K562 (cell line): ENCODE measurements at regions not wholly inside any gene's neighbourhood (a gene's known extent, or its start where the extent isn't known, plus 50 kb on each side); places are given as distances from the start of the nearest gene placed in this dataset.

Source experiments
- ATAC-seq: fragments of 200-7000 bp; cut with Tn5 transposase; 3 replicates; pipeline ENCODE4 v1.9.1; 2020; ENCODE audit warnings: moderate library complexity
- BruUV-seq: library from RNA; stranded (reverse); fragments of 400-500 nt; replicated peaks from 2 replicates; lab custom pipeline; 2021; lab: Mats Ljungman, UMichigan
- CTCF ChIA-PET: fragments of 300-600 bp; formaldehyde crosslinking; extraction: SDS; loops from one replicate; lab custom pipeline; 2021; ENCODE audit warnings: low intra/inter-chr PET ratio; lab: Yijun Ruan, JAX
- POLR2A ChIA-PET: fragments of 300-600, 350-650 bp; sonication (Branson Sonifier 250); formaldehyde crosslinking; extraction: SDS; loops from one replicate; lab custom pipeline; 2021; ENCODE audit warnings: antibody characterized with exemption, inconsistent platforms; lab: Yijun Ruan, JAX
- DNase-seq, 4 experiments: peaks; one replicate each; pipeline versions ENCODE4 v3.0.0 to v3.0.0-alpha.2; 2011 to 2018; ENCODE audit warnings: low spot score in 3 of 4, mixed read lengths in 3 of 4; ENCODE audit errors: extremely low read depth in 1 of 4
- FAIRE-seq: peaks from 2 replicates; lab custom pipeline; 2011; peaks lifted over from hg19 to GRCh38; lab: Jason Lieb, UNC
- H2AFZ ChIP-seq: 2 replicates; pipeline ENCODE4 v1.6.0; 2011; ENCODE audit warnings: low read depth, low read length, control low read depth, inconsistent platforms
- H3K27ac ChIP-seq: fragments of 200-600 bp; 3 replicates; pipeline ENCODE4 v1.8.0; 2011; ENCODE audit warnings: low read depth, mild to moderate bottlenecking, control low read depth, inconsistent platforms, low read length, moderate library complexity, mixed read lengths; ENCODE audit errors: extremely low read depth
- H3K27me3 ChIP-seq, 2 experiments: fragments of 300-600 bp in 1 of 2; 2 replicates in 1 of 2; 3 replicates in 1 of 2; pipeline versions ENCODE4 v1.6.0 to v1.8.0; 2011; ENCODE audit warnings: inconsistent platforms in 2 of 2, low read length in 2 of 2, mild to moderate bottlenecking in 1 of 2, mixed read lengths in 1 of 2, moderate library complexity in 1 of 2; ENCODE audit not compliant: control insufficient read depth in 2 of 2, insufficient read depth in 2 of 2
- H3K36me3 ChIP-seq: fragments of 300-600 bp; 3 replicates; pipeline ENCODE4 v1.8.0; 2011; ENCODE audit warnings: mild to moderate bottlenecking, low read length, inconsistent platforms; ENCODE audit not compliant: control insufficient read depth, insufficient read depth
- H3K4me1 ChIP-seq, 2 experiments: fragments of 200-600 bp in 1 of 2; replicated peaks in 1 of 2; 2 replicates in 1 of 2; 3 replicates in 1 of 2; pipeline versions ENCODE4 v1.5.1 to v1.8.0; 2011; ENCODE audit warnings: inconsistent platforms in 2 of 2, low read length in 2 of 2, mild to moderate bottlenecking in 1 of 2, mixed read lengths in 1 of 2, moderate library complexity in 1 of 2; ENCODE audit not compliant: control insufficient read depth in 2 of 2, insufficient read depth in 2 of 2
- H3K4me2 ChIP-seq: 2 replicates; pipeline ENCODE4 v1.6.1; 2011; ENCODE audit warnings: low read length, control low read depth, inconsistent platforms, mixed read lengths; ENCODE audit not compliant: insufficient read depth
- H3K4me3 ChIP-seq: fragments of 200-600 bp; sonication (generic), shearing (Covaris generic); 2 replicates; pipeline ENCODE4 v1.5.1; 2016; ENCODE audit warnings: control low read depth, inconsistent platforms
- H3K79me2 ChIP-seq: fragments of 200-600 bp; 3 replicates; pipeline ENCODE4 v1.8.0; 2011; ENCODE audit warnings: low read length, inconsistent platforms; ENCODE audit not compliant: control insufficient read depth, insufficient read depth
- H3K9ac ChIP-seq, 2 experiments: 2 replicates each; pipeline versions ENCODE4 v1.6.0 to v1.6.1; 2011; ENCODE audit warnings: low read depth in 2 of 2, low read length in 2 of 2, control low read depth in 1 of 2, inconsistent platforms in 1 of 2, mild to moderate bottlenecking in 1 of 2, mixed read lengths in 1 of 2; ENCODE audit not compliant: insufficient read depth in 1 of 2
- H3K9me1 ChIP-seq: one replicate; pipeline ENCODE4 v1.6.0; 2011; ENCODE audit warnings: inconsistent platforms, mild to moderate bottlenecking, low read length, moderate library complexity; ENCODE audit not compliant: control insufficient read depth, insufficient read depth
- H3K9me3 ChIP-seq: replicated peaks from 2 replicates; pipeline ENCODE4 v1.5.1; 2011; ENCODE audit warnings: low read depth, low read length, inconsistent platforms; ENCODE audit not compliant: control insufficient read depth, insufficient read depth
- H4K20me1 ChIP-seq: replicated peaks from 2 replicates; pipeline ENCODE4 v1.6.1; 2011; ENCODE audit warnings: low read length, inconsistent platforms, mixed read lengths; ENCODE audit not compliant: control insufficient read depth, insufficient read depth
- ARID2 ChIP-seq: fragments of 450-650 bp; IDR thresholded peaks from 2 replicates; pipeline ENCODE4 v1.6.1; 2017; ENCODE audit warnings: antibody characterized with exemption, mild to moderate bottlenecking
- ATF4 ChIP-seq: fragments of 450-650 bp; formaldehyde crosslinking; IDR thresholded peaks from 2 replicates; pipeline ENCODE4 v1.4.0; 2022; ENCODE audit warnings: mild to moderate bottlenecking, moderate library complexity
- CREB3 ChIP-seq: fragments of 450-650 bp; conservative IDR thresholded peaks from 2 replicates; pipeline ENCODE4 v1.6.1; 2016; ENCODE audit warnings: missing genetic modification characterization, low read depth, mild to moderate bottlenecking, missing compliant biosample characterization, moderate library complexity
- FOXO4 ChIP-seq: fragments of 450-650 bp; formaldehyde crosslinking; IDR thresholded peaks from 2 replicates; pipeline ENCODE4 v1.4.0; 2020; ENCODE audit warnings: mild to moderate bottlenecking, moderate library complexity
- HNRNPK ChIP-seq: fragments of 200-400 bp; formaldehyde crosslinking; IDR thresholded peaks from one replicate; pipeline ENCODE4 v1.6.1; 2018; ENCODE audit warnings: mild to moderate bottlenecking, low read depth, low read length; ENCODE audit not compliant: poor library complexity, severe bottlenecking
- KHSRP ChIP-seq: fragments of 450-650 bp; IDR thresholded peaks from 2 replicates; pipeline ENCODE4 v1.6.1; 2017
- NCOA4 ChIP-seq: fragments of 450-650 bp; IDR thresholded peaks from 2 replicates; pipeline ENCODE4 v1.6.1; 2018; ENCODE audit warnings: mild to moderate bottlenecking; ENCODE audit not compliant: partially characterized antibody
- PRMT5 ChIP-seq: sonication (generic); formaldehyde crosslinking; IDR thresholded peaks from 2 replicates; pipeline ENCODE4 v1.5.0; 2020; ENCODE audit warnings: missing genetic modification reagents
- PTBP1 ChIP-seq: fragments of 200-400 bp; formaldehyde crosslinking; IDR thresholded peaks from 2 replicates; pipeline ENCODE4 v1.6.1; 2017; ENCODE audit warnings: low read depth, low read length
- RAD51 ChIP-seq: fragments of 450-650 bp; IDR thresholded peaks from 2 replicates; pipeline ENCODE4 v1.7.1; 2016; ENCODE audit warnings: low read depth, mild to moderate bottlenecking, borderline replicate concordance
- RBM34 ChIP-seq: fragments of 200-400 bp; formaldehyde crosslinking; IDR thresholded peaks from 2 replicates; pipeline ENCODE4 v1.6.1; 2018; ENCODE audit warnings: low read length, borderline replicate concordance; ENCODE audit not compliant: insufficient read depth
- SIRT6 ChIP-seq: IDR thresholded peaks from one replicate; pipeline ENCODE4 v1.6.1; 2012; ENCODE audit warnings: low read depth, mild to moderate bottlenecking, control low read depth, inconsistent platforms, low read length, moderate library complexity
- SMAD2 ChIP-seq: fragments of 150-350 bp; IDR thresholded peaks from 2 replicates; pipeline ENCODE4 v1.6.1; 2014; ENCODE audit warnings: low read depth, mild to moderate bottlenecking, low read length
- SMC3 ChIP-seq: conservative IDR thresholded peaks from 2 replicates; pipeline ENCODE4 v1.6.1; 2011; ENCODE audit warnings: low read depth, low read length, improper control_type of control experiment; ENCODE audit not compliant: insufficient read depth
- SOX6 ChIP-seq: fragments of 450-650 bp; IDR thresholded peaks from 2 replicates; pipeline ENCODE4 v1.6.1; 2014; ENCODE audit warnings: mild to moderate bottlenecking
- TARDBP ChIP-seq: fragments of 450-650 bp; IDR thresholded peaks from 2 replicates; pipeline ENCODE4 v1.6.1; 2016
- XRCC3 ChIP-seq: fragments of 450-650 bp; IDR thresholded peaks from 2 replicates; pipeline ENCODE4 v1.6.1; 2017; ENCODE audit warnings: mild to moderate bottlenecking, moderate library complexity
- ZC3H8 ChIP-seq: fragments of 450-650 bp; IDR thresholded peaks from 2 replicates; pipeline ENCODE4 v1.6.1; 2017
- ZNF395 ChIP-seq: fragments of 200-800 bp; sonication (Bioruptor generic); IDR thresholded peaks from 2 replicates; pipeline ENCODE4 v1.6.1; 2017; ENCODE audit warnings: missing genetic modification characterization, missing compliant biosample characterization
- ZNF512 ChIP-seq: IDR thresholded peaks from 2 replicates; pipeline ENCODE4 v1.6.1; 2016; ENCODE audit warnings: missing genetic modification characterization, missing compliant biosample characterization
- WGBS: fragments of 100-300 bp; shearing (Covaris generic); methylation state at CpG from one replicate; pipeline ENCODE4 v1.1.6; 2016; ENCODE audit warnings: low coverage, mixed read lengths; ENCODE audit not compliant: insufficient coverage; ENCODE audit errors: missing lambda C conversion rate; 5-methylcytosine and 5-hydroxymethylcytosine counted together
- in situ Hi-C: fragments of 300-500 bp; cut with MboI; formaldehyde crosslinking; loops from 4 replicates; pipeline ENCODE4 v1.15.0; 2018; ENCODE audit warnings: inconsistent platforms, mixed read lengths
- intact Hi-C: fragments of 100-400 bp; cut with micrococcal nuclease; formaldehyde crosslinking; loops from 2 replicates; pipeline ENCODE4 v1.14.2; 2022

GRCh38 chr4:41394481-41394894 lies 137.8 kb downstream of the UCHL1 start:
- H3K9me1 ChIP-seq = no peaks in the 10 kb centered on the region
- intact Hi-C loops = no loop called here
- H3K9me3 ChIP-seq = no peaks in the 10 kb centered on the region
- no peaks in the 10 kb centered on the region; a peak in 1 of 5 replicates for H3K27me3 ChIP-seq
- H3K4me3 ChIP-seq = no peak overlapping the region
- no peaks in the 10 kb centered on the region for H3K36me3 ChIP-seq
- WGBS = 0% methylated on average over 2 of the region's 2 CpGs
- BruUV-seq = no TSS peak
- H2AFZ ChIP-seq = no peak overlapping the region
- H3K79me2 ChIP-seq = no peaks in the 10 kb centered on the region
- POLR2A ChIA-PET = no interaction called here
- H3K4me1 ChIP-seq = no peaks in the 10 kb centered on the region
- FAIRE-seq = no peak
- in situ Hi-C loops = no loop called here
- CTCF ChIA-PET = no interaction called here
- H4K20me1 ChIP-seq = no peaks in the 10 kb centered on the region
- no peak overlapping the region for H3K4me2 ChIP-seq
- TF ChIP-seq FOXO4 = no peak
- no peak for TF ChIP-seq HNRNPK
- no peak for TF ChIP-seq ARID2
- no peak for TF ChIP-seq RBM34
- no peak for TF ChIP-seq PTBP1
- TF ChIP-seq PRMT5 = no peak
- no peak for TF ChIP-seq XRCC3
- no peak for TF ChIP-seq SOX6
- no peak for TF ChIP-seq RAD51
- no peak for TF ChIP-seq ZNF512 (tag)
- no peak for TF ChIP-seq SIRT6
- no peak for TF ChIP-seq ATF4 (CRISPR knock-in tag)
- TF ChIP-seq SMC3 = no peak
- TF ChIP-seq CREB3 (tag) = no peak
- TF ChIP-seq KHSRP = no peak
- no peak for TF ChIP-seq NCOA4
- no peak for TF ChIP-seq SMAD2
- TF ChIP-seq ZNF395 = no peak
- no peak for TF ChIP-seq ZC3H8
- no peak for TF ChIP-seq TARDBP
- TF ChIP-seq, all 486 proteins: peak for 0
- no peak for ATAC-seq
- Histone ChIP-seq H3K27ac (no peak overlapping the region), H3K9ac (no peak overlapping the region)
- no peak for DNase-seq
